Liver (tissue), 3 donors: ENCODE measurements at regions not wholly inside any gene's neighbourhood (a gene's known extent, or its start where the extent isn't known, plus 50 kb on each side); places are given as distances from the start of the nearest gene placed in this dataset.

Experiments
- EGR1 ChIP-seq, 2 donors: IDR thresholded peaks; 2 replicates each; pipeline ENCODE4 v1.6.1; 2016 to 2018; ENCODE audit warnings: antibody characterized with exemption in 2 of 2, low read depth in 2 of 2
- GABPA ChIP-seq, 2 donors: IDR thresholded peaks in 1 of 2; conservative IDR thresholded peaks in 1 of 2; 2 replicates each; pipeline ENCODE4 v1.6.1; 2016; ENCODE audit warnings: antibody characterized with exemption in 2 of 2, mild to moderate bottlenecking in 1 of 2, moderate library complexity in 1 of 2
- NR2F2 ChIP-seq: IDR thresholded peaks from 2 replicates; pipeline ENCODE4 v1.6.1; 2016; ENCODE audit warnings: antibody characterized with exemption
- RAD21 ChIP-seq, 2 donors: IDR thresholded peaks; 2 replicates each; pipeline ENCODE4 v1.6.1; 2016; ENCODE audit warnings: antibody characterized with exemption in 2 of 2, mild to moderate bottlenecking in 2 of 2
- SP1 ChIP-seq: IDR thresholded peaks from 2 replicates; pipeline ENCODE4 v1.6.1; 2018; ENCODE audit warnings: antibody characterized with exemption, mild to moderate bottlenecking
- TF ChIP-seq, protein P1 (sequence below): fragments of 150-350 bp; IDR thresholded peaks from 2 replicates; pipeline ENCODE4 v1.5.1; 2017; ENCODE audit warnings: improper control_type of control experiment, low read depth, low read length; ENCODE audit not compliant: missing input control
- TF ChIP-seq, protein P2 (sequence below): IDR thresholded peaks from 2 replicates; pipeline ENCODE4 v1.6.1; 2016; ENCODE audit warnings: antibody characterized with exemption
- TF ChIP-seq, protein P3 (sequence below): IDR thresholded peaks from 2 replicates; pipeline ENCODE4 v1.6.1; 2016; ENCODE audit warnings: antibody characterized with exemption, mild to moderate bottlenecking
- TF ChIP-seq, protein P4 (sequence below): IDR thresholded peaks from 2 replicates; pipeline ENCODE4 v1.6.1; 2016; ENCODE audit warnings: antibody characterized with exemption
- donor health status: healthy.
- donor health status: healthy.

DNA sequence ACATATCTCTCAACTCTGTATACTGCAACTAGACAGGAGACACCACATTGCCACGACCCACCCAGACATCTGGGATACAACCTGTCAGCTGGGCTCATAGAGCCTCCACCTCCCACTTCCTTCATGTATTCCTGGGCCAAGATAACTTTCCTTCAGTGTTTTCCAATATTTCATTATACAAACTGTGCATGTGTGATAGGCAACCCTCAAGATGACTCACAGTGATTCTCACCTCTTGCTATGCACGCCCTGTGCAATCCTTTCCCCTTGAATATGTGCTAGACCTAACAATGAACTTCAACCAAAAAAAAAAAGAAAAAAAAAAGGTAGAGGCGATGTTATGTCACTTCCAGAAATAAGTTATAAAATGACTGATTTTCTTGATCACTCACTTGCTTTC lies 138.0 kb upstream of the ALCAM start:
- TF ChIP-seq, protein P1, sequence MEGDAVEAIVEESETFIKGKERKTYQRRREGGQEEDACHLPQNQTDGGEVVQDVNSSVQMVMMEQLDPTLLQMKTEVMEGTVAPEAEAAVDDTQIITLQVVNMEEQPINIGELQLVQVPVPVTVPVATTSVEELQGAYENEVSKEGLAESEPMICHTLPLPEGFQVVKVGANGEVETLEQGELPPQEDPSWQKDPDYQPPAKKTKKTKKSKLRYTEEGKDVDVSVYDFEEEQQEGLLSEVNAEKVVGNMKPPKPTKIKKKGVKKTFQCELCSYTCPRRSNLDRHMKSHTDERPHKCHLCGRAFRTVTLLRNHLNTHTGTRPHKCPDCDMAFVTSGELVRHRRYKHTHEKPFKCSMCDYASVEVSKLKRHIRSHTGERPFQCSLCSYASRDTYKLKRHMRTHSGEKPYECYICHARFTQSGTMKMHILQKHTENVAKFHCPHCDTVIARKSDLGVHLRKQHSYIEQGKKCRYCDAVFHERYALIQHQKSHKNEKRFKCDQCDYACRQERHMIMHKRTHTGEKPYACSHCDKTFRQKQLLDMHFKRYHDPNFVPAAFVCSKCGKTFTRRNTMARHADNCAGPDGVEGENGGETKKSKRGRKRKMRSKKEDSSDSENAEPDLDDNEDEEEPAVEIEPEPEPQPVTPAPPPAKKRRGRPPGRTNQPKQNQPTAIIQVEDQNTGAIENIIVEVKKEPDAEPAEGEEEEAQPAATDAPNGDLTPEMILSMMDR = no peak
- TF ChIP-seq, protein P2, sequence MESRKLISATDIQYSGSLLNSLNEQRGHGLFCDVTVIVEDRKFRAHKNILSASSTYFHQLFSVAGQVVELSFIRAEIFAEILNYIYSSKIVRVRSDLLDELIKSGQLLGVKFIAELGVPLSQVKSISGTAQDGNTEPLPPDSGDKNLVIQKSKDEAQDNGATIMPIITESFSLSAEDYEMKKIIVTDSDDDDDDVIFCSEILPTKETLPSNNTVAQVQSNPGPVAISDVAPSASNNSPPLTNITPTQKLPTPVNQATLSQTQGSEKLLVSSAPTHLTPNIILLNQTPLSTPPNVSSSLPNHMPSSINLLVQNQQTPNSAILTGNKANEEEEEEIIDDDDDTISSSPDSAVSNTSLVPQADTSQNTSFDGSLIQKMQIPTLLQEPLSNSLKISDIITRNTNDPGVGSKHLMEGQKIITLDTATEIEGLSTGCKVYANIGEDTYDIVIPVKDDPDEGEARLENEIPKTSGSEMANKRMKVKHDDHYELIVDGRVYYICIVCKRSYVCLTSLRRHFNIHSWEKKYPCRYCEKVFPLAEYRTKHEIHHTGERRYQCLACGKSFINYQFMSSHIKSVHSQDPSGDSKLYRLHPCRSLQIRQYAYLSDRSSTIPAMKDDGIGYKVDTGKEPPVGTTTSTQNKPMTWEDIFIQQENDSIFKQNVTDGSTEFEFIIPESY = no peak
- TF ChIP-seq, protein P3, sequence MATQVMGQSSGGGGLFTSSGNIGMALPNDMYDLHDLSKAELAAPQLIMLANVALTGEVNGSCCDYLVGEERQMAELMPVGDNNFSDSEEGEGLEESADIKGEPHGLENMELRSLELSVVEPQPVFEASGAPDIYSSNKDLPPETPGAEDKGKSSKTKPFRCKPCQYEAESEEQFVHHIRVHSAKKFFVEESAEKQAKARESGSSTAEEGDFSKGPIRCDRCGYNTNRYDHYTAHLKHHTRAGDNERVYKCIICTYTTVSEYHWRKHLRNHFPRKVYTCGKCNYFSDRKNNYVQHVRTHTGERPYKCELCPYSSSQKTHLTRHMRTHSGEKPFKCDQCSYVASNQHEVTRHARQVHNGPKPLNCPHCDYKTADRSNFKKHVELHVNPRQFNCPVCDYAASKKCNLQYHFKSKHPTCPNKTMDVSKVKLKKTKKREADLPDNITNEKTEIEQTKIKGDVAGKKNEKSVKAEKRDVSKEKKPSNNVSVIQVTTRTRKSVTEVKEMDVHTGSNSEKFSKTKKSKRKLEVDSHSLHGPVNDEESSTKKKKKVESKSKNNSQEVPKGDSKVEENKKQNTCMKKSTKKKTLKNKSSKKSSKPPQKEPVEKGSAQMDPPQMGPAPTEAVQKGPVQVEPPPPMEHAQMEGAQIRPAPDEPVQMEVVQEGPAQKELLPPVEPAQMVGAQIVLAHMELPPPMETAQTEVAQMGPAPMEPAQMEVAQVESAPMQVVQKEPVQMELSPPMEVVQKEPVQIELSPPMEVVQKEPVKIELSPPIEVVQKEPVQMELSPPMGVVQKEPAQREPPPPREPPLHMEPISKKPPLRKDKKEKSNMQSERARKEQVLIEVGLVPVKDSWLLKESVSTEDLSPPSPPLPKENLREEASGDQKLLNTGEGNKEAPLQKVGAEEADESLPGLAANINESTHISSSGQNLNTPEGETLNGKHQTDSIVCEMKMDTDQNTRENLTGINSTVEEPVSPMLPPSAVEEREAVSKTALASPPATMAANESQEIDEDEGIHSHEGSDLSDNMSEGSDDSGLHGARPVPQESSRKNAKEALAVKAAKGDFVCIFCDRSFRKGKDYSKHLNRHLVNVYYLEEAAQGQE = no peak
- TF ChIP-seq RAD21 (IDR thresholded peaks at IDR 0.05) (no peak), SP1 (no peak), EGR1 (IDR thresholded peaks at IDR 0.05; ENCODE audit: low read depth in 2 of 2) (no peak), NR2F2 (no peak), GABPA (IDR thresholded peaks at IDR 0.05 in 1 of 2, conservative IDR thresholded peaks at IDR 0.05 in 1 of 2) (no peak)
- TF ChIP-seq, protein P4, sequence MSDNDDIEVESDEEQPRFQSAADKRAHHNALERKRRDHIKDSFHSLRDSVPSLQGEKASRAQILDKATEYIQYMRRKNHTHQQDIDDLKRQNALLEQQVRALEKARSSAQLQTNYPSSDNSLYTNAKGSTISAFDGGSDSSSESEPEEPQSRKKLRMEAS = no peak
